Activated T-helper 17 cell treated with anti-CD3 and anti-CD28 coated beads, Interleukin-2, amount 50 U/mL, for 72 hours (primary cell): ENCODE measurements at regions not wholly inside any gene's neighbourhood (a gene's known extent, or its start where the extent isn't known, plus 50 kb on each side); places are given as distances from the start of the nearest gene placed in this dataset.
A peak's percentile ranks its signal among the peaks of the same experiment; 100 is the strongest.
"Not testable (repeated sequence)": the region's sequence is repeated elsewhere in the genome, so short reads cannot be mapped to it uniquely, and the experiment has no call there.

Source experiments
- ATAC-seq: fragments of 150-1000 bp; cut with Tn5 transposase; replicated peaks from 2 replicates; pipeline ENCODE4 v1.10.0; 2021; ENCODE audit warnings: mild to moderate bottlenecking, moderate library complexity
- H3K27ac Mint-ChIP-seq: one replicate; pipeline ENCODE4 v1.8.0; 2022; ENCODE audit warnings: mixed read lengths
- H3K27me3 Mint-ChIP-seq: one replicate; pipeline ENCODE4 v1.8.0; 2022; ENCODE audit warnings: mixed read lengths
- H3K36me3 Mint-ChIP-seq: one replicate; pipeline ENCODE4 v1.8.0; 2022; ENCODE audit warnings: low read depth, mild to moderate bottlenecking, mixed read lengths
- H3K4me1 Mint-ChIP-seq: one replicate; pipeline ENCODE4 v1.8.0; 2022; ENCODE audit warnings: mixed read lengths
- H3K4me3 Mint-ChIP-seq: one replicate; pipeline ENCODE4 v1.8.0; 2022; ENCODE audit warnings: mild to moderate bottlenecking, mixed read lengths
- H3K9me3 Mint-ChIP-seq: one replicate; pipeline ENCODE4 v1.8.0; 2022; ENCODE audit warnings: mixed read lengths

DNA sequence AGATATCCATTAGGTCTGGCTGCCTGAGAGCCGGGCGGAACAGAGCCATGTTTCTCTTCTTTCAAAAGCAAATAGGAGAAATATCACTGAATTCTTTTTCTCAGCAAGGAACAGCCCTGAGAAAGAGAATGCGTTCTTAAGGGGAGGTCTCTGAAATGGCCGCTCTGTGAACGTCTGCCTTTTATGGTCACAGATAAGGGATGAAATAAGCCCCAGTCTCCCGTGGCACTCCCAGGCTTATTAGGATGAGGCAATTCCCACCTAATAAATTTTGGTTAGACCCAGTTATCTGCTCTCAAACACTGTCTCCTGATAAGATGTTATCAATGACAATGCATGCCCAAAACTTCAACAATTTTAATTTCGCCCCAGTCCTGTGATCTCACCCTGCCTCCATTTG lies 133.4 kb upstream of the KCNJ18 start:
- peaks cover 20% of the 10 kb centered on the region for H3K27me3 Mint-ChIP-seq
- not testable (repeated sequence) for H3K27ac Mint-ChIP-seq, ATAC-seq, H3K4me3 Mint-ChIP-seq, H3K4me1 Mint-ChIP-seq, H3K36me3 Mint-ChIP-seq, H3K9me3 Mint-ChIP-seq

DNA sequence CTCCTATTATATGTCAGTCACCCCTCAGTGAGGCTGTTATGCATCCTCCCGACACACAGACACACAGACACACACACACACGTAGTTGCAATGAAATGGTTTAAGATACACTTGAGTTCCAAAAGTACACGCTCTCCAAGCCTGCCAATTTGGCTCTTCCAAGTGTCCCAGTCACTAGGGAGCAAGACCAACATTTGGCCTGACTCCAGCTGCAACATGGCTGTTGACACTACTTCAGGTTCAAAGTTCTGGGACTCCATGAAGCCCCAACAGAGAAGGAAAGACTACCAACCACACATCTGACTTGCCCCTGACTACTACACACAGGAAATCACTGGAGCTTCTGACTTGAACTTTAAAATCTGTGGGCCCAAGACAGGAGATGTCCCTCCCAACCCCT lies 128.1 kb upstream of the KCNJ18 start:
- no peaks in the 10 kb centered on the region for H3K9me3 Mint-ChIP-seq
- H3K4me1 Mint-ChIP-seq = no peaks in the 10 kb centered on the region
- peaks cover 21% of the 10 kb centered on the region for H3K27me3 Mint-ChIP-seq
- no peak overlapping the region for H3K27ac Mint-ChIP-seq
- H3K36me3 Mint-ChIP-seq = no peaks in the 10 kb centered on the region
- ATAC-seq = no peak
- H3K4me3 Mint-ChIP-seq = no peak overlapping the region

DNA sequence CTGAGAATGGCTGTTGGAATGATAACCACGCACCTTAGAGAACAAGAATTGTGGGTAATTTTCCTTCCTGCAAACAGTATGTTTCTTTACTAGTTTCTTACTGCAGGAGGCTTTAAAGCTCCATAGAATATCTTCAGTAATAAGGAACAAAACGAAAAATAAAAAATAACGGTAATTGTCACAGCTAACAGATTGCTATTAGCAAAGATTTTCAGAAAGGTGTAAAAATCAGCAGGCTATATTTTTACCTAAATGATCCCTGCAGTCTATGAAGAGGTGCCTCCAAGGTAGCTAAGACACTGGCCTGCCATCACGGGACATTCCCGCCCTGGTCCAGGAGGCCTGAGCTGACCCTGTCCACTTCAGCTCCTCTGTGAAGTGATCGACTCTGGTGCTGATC lies 127.6 kb upstream of the KCNJ18 start:
- peaks cover 21% of the 10 kb centered on the region for H3K27me3 Mint-ChIP-seq
- not testable (repeated sequence) for ATAC-seq, H3K9me3 Mint-ChIP-seq, H3K36me3 Mint-ChIP-seq, H3K27ac Mint-ChIP-seq, H3K4me1 Mint-ChIP-seq, H3K4me3 Mint-ChIP-seq

DNA sequence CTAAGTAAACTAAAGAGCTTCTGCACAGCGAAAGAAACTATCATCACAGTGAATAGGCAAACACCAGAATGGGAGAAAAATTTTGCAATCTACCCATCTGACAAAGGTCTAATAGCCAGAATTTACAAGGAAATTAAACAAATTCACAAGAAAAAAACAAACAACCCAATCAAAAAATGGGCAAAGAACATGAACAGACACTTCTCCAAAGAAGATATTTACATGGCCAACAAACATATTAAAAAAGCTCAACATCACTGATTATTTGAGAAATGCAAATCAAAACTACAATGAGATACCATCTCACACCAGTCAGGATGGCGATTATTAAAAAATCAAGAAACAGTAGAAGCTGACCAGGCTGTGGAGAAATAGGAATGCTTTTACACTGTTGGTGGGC lies 121.9 kb upstream of the KCNJ18 start:
- not testable (repeated sequence) for H3K27me3 Mint-ChIP-seq, H3K27ac Mint-ChIP-seq, H3K4me3 Mint-ChIP-seq, H3K9me3 Mint-ChIP-seq, H3K36me3 Mint-ChIP-seq, ATAC-seq
- H3K4me1 Mint-ChIP-seq = peaks cover 13% of the 10 kb centered on the region

DNA sequence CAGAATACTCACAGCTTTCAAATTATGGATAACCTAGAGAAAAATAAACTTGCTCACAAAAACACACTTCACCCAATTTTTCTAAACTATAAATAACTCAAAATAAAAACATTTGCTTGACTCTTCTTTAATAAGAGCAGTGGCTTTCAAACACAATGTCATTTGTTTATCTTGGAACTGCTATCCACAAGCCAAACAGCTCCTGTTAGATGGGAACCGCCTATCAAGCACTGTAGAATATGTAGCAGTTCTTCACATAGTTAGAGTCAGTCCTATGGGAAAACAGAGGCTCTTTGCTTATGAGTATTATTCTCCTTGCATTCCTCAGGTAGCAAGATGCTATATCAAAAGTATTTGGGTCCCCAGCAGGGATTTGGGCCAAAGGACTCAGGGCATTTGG lies 120.2 kb upstream of the KCNJ18 start:
- H3K27ac Mint-ChIP-seq, H3K27me3 Mint-ChIP-seq, H3K9me3 Mint-ChIP-seq, H3K4me3 Mint-ChIP-seq, ATAC-seq, H3K36me3 Mint-ChIP-seq: not testable (repeated sequence)
- H3K4me1 Mint-ChIP-seq = peaks cover 13% of the 10 kb centered on the region

DNA sequence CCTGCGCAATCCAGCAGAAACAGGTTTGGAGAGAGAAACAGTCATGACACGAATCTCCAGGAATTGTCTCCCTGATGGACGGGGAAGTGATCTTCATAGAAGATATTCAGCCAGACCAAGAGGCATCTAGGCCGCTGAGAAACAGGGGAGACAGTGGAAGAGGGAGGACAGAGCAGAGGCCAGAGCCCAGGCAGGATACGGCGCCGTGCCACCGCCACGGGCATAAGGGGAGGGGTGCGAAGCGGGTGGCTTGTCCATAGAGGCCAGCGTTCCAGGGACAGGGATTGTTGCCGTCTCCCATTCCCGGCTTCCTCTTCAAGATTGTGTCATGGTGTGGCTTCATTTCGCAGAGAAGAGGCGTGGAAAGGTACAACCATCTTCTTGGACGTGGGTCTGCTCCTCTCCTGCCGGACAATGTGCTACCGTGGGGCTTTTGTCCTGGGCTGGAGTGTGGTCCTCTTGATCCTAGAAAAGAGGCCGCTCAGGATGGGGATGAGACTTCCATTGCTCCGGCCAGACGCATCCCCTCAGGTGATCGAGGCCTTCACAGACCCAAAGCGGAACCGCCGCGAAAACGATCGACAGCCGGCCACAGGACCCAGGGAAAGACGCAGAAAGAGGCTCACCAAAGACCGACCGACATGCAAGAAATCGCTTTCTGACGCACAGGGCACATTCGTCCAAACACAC lies 118.9 kb upstream of the KCNJ18 start:
- not testable (repeated sequence) for H3K36me3 Mint-ChIP-seq, H3K9me3 Mint-ChIP-seq, ATAC-seq, H3K27ac Mint-ChIP-seq, H3K27me3 Mint-ChIP-seq
- Mint-ChIP-seq H3K4me3 (peak overlapping the region; percentile 60), H3K4me1 (peaks cover 13% of the 10 kb centered on the region)

DNA sequence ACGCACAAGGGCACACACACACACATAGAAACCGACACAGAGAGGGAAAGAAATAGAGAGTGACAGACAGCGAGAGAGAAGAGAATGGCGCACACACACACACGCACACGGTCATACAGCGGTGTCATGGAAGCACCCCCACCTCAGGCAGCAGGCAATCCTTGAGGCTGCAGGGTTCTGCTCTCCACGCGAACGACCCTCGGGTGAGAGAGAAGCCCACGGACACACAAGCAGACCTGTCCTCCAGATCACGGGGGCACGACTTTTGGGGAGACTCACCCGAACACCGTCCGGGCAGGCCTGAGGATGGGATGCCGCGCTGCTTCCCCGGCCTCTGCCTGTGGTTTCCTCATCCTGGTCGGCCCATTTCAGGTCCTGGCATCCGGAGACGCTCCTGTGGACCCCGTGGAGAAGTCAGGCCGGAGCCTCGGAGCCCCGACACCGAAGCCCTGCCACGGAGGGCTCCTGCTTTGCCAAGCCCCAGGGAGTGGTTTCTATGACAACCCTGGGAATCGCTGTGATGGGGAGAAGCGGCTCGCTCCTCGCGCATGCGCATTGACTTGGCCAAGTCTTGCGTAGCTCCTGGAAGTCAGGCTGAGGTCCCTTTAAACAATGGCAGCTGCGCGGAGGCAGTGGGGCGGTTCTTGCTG lies 118.2 kb upstream of the KCNJ18 start:
- peak overlapping the region; percentile 60 for H3K4me3 Mint-ChIP-seq
- H3K27ac Mint-ChIP-seq = no peak overlapping the region
- H3K36me3 Mint-ChIP-seq = no peaks in the 10 kb centered on the region
- peaks cover 4% of the 10 kb centered on the region for H3K27me3 Mint-ChIP-seq
- peaks cover 13% of the 10 kb centered on the region for H3K4me1 Mint-ChIP-seq
- ATAC-seq = peak; percentile 83
- H3K9me3 Mint-ChIP-seq = peaks cover 3% of the 10 kb centered on the region

DNA sequence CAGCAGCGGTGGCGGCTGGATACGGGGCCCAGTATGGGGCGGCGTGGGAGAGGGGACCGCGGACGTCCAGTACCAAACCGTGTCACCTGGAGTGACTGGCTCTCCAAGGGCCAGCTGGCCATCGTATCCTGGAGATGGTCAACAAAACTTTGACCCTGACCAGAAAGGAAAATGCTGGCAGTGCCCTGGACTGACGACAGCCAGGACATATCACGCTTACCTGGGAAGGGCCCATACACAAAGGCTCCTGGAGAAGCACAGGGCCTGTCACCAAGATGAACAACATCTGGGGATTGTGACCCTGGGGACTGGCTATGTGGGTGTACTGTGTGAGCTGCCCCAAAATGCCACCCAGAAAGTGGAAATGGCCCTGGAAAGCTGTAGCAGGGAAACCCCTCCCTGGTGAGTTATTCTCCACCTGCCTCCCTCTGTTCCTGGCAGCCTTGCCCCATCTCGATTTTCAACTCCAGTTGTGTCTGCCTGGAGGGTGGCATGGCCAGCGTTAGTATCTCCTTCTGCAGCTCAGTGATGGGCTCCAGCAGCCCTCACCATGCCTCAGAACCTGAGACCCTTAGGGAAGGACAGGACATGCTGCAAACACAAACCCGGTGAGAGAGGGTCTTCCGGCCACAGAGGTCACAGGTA lies 117.6 kb upstream of the KCNJ18 start:
- Mint-ChIP-seq H3K4me3 (peak overlapping the region; percentile 60), H3K4me1 (peaks cover 13% of the 10 kb centered on the region)
- ATAC-seq, H3K9me3 Mint-ChIP-seq, H3K27me3 Mint-ChIP-seq, H3K27ac Mint-ChIP-seq, H3K36me3 Mint-ChIP-seq: not testable (repeated sequence)

DNA sequence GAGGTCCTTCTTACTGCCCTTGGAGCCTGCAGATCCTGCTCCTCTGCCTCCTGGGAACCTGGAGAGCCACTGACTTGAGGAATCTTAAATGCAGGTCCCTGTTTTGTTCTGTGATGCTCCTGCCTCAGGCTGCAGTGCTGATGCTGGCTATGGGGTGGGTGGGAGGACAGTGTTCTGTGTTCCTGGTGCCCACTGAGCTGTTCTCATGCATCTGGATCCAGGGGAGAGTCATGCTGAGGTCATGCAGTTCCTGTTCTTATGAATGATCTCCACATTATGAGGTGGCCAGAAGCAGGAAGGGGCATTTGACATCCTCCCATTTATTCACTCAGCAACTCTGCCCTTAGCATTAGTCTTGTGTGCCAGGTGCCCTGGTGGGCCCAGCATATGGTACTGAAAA lies 113.5 kb upstream of the KCNJ18 start:
- H3K9me3 Mint-ChIP-seq, ATAC-seq, H3K4me1 Mint-ChIP-seq, H3K4me3 Mint-ChIP-seq, H3K27ac Mint-ChIP-seq, H3K27me3 Mint-ChIP-seq, H3K36me3 Mint-ChIP-seq: not testable (repeated sequence)

DNA sequence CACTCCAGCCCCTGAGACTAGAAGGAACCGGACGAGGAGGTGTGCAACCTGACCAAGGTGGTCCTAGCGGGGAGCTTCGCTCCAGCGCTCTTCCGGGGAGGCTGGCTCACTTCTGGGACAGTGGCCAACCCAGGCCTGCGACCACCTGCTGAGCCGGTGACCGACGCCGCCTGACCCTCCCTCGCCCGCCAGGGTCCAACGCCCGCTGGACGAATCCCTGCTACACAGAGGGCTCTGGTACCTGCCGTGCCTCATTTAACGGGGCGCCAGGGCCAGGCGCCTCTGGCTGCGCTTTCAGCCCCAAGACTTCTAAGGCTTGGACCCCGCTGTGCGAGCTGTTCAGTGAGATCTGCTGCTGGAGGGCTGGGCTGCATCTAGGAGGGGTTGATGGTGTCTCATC lies 99.5 kb upstream of the KCNJ18 start:
- Mint-ChIP-seq H3K4me3 (no peak overlapping the region), H3K27ac (no peak overlapping the region), H3K4me1 (no peaks in the 10 kb centered on the region), H3K36me3 (no peaks in the 10 kb centered on the region), H3K27me3 (peaks cover 10% of the 10 kb centered on the region), H3K9me3 (no peaks in the 10 kb centered on the region)
- no peak for ATAC-seq

DNA sequence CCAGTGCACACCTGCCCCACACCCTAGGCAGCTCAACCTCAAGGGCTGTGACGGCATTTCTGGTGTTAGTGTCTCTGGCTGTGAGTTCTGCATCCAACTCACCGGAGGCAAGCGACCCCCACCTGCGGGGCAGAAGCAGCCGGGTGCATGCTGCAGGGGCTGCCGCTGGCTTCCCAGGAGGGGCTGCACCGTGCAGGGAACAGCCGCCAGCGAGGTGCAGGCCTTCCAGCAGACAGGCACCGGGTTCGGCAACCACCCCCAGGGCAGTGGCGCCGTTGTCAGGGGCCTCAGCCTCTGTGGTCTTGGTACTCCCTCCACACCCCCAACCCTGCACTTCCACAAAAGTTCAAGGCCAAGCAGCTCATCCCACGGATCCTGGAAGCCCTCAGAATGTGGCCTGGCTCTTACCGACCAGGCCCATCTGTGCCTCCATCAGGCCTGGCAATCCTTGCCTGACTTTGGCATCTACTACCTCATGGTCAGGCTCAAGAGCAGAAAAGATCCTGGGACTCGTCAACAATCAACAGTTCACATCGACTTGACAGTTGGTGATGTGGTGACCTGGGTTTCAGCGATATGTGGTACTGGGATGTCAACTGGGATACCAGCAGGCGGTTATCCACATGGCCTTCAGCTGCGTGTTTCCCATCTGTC lies 98.7 kb upstream of the KCNJ18 start:
- peaks cover 13% of the 10 kb centered on the region for H3K27me3 Mint-ChIP-seq
- not testable (repeated sequence) for ATAC-seq, H3K4me3 Mint-ChIP-seq, H3K27ac Mint-ChIP-seq, H3K36me3 Mint-ChIP-seq, H3K9me3 Mint-ChIP-seq, H3K4me1 Mint-ChIP-seq

DNA sequence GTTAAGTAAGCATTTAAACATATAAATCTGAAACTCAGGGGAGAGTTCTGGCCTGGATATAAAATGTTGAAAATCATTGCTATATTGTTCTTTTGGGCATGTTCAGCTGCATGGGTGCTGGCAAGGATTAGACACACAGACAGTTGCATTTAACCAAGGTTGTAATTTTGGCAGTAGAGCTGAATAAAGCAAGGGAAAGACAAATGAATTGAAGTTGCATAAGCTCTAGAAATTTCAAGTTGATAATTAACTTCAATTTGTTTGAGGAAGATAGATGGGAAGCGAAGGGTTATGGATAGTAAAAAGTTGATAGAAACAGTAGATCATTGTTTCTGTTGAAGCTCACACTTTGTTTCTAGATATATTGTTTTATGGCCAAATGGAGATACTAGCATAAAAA lies 97.2 kb upstream of the KCNJ18 start:
- no peak overlapping the region for H3K27ac Mint-ChIP-seq
- no peak for ATAC-seq
- no peaks in the 10 kb centered on the region for H3K36me3 Mint-ChIP-seq
- no peaks in the 10 kb centered on the region for H3K9me3 Mint-ChIP-seq
- H3K4me1 Mint-ChIP-seq = no peaks in the 10 kb centered on the region
- H3K4me3 Mint-ChIP-seq = no peak overlapping the region
- H3K27me3 Mint-ChIP-seq = peaks cover 14% of the 10 kb centered on the region

DNA sequence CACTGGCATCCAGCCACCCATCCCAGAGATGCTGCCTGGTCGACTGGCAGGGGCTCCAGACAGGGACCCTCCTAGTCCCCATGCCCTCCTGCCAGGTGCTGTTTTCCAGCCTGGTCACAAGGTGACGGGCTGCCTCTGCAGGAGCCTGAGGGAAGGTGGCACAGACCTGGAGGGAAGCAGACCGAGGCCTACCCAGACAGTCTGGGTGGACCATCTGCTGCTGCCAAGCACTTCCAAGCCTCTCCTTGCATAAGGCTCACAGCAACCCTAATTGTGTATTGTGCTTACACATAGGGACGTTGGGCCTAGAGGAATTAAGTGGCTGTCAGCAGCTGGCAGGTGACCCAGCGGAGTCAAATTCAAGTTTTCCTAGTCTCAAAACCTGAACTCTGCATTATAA lies 90.1 kb upstream of the KCNJ18 start:
- Mint-ChIP-seq H3K4me1 (no peaks in the 10 kb centered on the region), H3K27me3 (peaks cover 18% of the 10 kb centered on the region), H3K36me3 (no peaks in the 10 kb centered on the region), H3K4me3 (no peak overlapping the region), H3K9me3 (no peaks in the 10 kb centered on the region), H3K27ac (no peak overlapping the region)
- no peak for ATAC-seq

DNA sequence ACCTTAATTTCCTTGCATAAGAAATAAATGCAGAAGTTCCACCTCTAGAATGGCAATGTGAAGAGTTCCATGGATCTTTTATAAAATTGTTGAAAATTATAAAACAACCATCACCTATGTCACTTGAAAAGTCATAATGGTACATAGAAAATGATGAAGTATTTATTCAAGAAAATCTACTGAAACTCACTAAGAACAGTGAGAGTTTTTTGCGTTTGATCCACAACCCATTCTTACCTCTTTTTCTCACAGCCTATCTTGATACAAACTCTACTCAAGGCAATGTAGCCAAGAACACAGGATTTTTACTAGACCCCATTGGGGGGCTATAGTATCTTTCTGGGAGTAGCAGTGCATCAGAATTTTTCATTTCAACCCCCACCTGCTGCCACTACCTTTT lies 89.0 kb upstream of the KCNJ18 start:
- not testable (repeated sequence) for H3K36me3 Mint-ChIP-seq, H3K4me1 Mint-ChIP-seq, ATAC-seq, H3K4me3 Mint-ChIP-seq, H3K27ac Mint-ChIP-seq, H3K9me3 Mint-ChIP-seq
- H3K27me3 Mint-ChIP-seq = peaks cover 17% of the 10 kb centered on the region

DNA sequence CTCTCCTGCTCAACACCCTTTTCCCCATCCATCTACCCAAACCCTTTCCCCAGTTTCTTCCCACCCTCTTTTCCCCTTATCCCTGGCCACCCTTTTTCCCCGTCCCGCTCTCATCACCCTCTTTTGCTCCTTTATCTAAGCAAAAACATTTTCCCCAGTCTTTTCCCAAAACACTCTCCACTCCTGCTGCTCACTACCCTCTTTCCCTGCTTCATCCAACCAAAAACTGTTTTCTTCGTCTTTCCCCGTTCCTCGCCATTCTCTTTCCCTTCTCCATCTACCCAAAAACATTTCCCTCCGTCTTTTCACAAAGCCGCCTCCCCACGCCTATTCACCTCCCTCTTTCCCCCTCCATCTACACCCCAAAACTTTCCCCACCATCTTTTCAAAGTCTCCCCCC lies 80.9 kb upstream of the KCNJ18 start:
- not testable (repeated sequence) for H3K36me3 Mint-ChIP-seq, H3K27ac Mint-ChIP-seq, H3K27me3 Mint-ChIP-seq, H3K4me1 Mint-ChIP-seq, H3K9me3 Mint-ChIP-seq, H3K4me3 Mint-ChIP-seq, ATAC-seq
